HT1080 (cell line): ENCODE measurements at regions not wholly inside any gene's neighbourhood (a gene's known extent, or its start where the extent isn't known, plus 50 kb on each side); places are given as distances from the start of the nearest gene placed in this dataset.

Source experiments
- DNase-seq: peaks from one replicate; pipeline ENCODE4 v3.0.0-alpha.2; 2015; ENCODE audit warnings: low read depth

DNA sequence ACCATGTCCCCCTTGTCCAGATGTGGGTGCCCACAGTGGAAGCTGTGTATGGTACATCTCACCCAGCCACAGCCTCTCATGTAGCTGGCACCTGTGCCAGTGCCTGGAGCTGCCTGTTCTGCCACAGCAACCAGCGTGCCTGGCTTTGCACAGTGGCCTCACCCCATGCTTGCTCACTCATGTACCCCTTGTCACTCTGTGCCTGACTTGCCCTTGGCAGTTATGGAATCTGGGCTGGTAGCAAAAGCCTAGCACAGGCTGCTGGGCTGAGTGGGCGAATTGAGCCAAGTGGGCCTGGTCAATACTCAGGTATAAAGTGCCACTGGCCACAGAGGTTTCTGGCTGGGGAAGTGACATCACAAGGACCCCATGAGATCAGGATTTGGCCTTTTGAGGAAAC is 264.2 kb downstream of the INSC start:
- no peak for DNase-seq

DNA sequence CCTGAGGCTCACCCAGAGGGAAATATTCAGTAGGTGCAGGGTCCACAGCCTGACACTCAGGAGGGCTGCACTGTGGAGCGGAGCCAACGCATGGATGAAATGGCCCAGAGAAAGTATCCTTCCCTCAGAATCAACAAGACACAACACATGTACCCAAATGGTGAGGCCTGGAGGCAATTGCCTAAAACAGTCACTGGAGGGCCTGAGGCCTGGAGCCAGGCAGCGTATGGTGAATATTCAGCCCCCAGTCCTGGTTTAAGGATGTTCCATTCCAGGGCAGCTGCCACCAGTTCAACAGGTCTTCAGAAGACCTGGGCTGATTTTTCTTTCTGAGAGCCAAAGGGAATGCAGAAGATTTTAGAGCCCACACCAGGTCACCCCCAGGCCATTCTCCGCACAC is 264.8 kb downstream of the INSC start:
- no peak for DNase-seq

DNA sequence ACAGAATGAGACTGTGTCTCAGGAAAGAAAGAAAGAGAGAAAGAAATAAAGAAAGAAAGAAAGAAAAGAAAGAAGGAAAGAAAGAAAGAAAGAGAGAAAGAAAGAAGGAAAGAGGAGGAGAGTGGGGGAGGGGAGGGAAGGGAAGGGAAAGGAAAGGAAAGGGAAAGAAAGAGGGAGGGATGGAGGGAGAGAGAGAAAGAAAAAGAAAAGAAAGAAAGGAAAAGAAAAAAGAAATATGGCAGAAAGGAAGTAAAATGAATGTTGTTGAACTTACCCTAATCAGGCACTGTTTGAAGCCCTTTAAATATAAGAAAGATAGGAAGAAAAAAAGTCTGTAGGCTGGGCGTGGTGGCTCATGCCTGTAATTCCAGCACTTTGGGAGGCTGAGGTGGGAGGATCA is 276.1 kb downstream of the INSC start:
- DNase-seq, result no peak

DNA sequence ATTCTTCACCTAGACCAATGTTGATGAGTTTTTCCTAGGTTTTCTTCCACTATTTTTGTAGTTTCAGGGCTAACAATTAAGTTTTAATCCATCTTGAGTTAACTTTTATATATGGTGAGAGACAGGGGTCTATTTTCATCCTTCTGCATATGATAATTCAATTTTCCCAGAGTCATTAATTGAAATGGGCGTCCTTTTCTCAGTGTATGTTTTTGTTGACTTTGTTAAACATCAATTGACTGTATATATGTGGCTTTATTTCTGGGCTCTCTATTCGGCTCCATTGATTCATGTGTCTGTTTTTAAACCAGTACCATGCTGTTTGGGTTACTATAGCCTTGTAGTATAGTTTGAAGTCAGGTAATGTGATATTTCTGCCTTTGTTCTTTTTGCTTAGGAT is 282.1 kb downstream of the INSC start:
- DNase-seq, result no peak

DNA sequence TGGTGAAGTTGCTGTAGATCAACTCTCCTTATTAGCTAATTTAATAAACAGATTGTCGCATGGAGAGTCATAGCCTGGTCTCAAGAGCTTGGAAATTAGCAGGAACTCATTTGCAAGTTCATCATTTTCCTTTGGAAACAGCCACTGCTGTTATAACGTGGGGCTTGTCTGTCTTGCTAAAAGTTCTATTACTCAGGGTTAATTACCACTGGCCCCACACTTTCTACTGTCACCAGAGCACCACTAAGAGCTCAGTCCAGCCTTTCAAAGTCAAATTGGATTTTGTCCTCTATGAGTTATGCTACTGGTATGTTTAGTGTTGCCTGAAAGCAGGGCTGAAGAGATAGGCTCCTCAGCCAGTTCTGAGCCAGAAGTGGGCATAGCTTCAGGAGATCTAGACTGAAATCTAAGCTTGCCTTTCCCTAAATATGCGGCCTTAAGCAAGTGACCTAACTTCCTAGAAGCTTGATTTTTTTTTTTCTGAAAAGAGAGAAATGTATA is 292.2 kb downstream of the INSC start:
- DNase-seq, result no peak

DNA sequence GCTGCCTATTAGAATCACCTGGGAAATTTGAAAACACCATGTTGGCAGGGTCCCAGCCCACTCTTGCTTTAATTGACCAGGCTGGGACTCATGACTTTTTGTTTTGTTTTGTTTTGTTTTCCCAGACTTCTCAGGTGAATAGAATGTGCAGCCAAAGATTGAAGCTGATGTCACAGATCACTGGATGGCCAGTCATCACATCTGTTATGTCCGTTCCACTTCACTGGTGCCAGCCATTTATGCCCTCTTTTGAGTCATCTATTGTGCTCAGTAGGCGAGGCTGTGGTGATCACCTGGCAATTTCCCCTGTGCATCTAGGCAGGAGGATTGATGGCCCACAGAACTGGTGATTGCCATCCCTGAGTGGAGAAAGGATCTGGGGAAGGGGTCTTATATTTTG is 297.3 kb downstream of the INSC start:
- DNase-seq, result peak; percentile 1

DNA sequence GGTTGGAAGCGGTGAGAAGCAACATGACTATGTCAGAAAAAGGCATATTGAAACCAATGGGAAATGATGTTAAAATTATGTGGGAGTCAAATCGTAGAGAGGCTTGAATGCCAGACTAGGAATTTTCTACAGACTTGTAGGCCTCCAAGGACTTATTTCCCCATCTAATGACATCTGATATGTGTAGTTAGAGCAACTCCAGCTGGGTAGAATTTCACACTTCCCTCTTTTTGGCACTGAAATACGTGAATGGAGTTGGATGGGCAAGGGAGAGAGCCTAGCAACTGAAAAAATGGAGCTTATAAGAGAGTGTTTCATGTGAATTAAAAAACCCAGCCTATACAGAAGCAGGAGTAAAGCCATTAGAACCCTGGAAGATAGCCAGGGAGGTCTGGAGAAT is 304.2 kb downstream of the INSC start:
- no peak for DNase-seq

DNA sequence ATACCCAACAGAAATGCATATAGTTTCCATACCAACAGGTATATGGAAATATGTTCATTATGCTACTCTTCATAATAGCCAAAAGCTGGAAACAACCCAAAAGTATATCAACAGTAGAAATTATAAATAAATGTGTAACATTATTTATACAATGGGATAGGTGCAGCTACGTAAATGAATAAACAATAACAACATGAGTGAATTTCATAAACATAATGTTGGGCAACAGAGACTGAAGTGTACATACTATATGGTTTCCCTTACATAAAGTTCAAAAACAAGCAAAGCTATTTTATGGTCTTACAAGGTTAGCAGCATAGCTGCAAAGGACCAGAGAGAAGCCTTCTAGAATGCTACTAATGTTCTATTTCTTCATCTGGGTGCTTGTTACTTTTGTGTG is 305.0 kb downstream of the INSC start:
- no peak for DNase-seq

DNA sequence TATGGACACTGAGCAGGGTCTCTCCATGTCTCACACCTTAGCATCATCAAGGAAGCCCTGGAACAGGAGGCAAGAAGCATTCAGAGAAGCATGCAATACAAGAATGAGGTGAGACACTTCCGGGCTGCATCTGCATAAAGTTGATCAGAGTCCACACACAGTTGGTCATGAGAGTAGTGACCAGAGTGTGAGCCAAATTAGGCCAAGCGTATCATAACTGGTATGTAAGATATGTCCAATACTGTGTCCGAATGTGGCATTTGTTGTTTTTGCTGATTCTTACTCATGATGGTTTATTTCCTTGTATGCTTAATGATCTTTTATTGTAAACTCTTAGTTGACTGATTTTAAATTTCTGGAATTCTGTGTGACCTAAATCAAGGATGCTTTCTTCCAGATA is 315.7 kb downstream of the INSC start:
- no peak for DNase-seq

DNA sequence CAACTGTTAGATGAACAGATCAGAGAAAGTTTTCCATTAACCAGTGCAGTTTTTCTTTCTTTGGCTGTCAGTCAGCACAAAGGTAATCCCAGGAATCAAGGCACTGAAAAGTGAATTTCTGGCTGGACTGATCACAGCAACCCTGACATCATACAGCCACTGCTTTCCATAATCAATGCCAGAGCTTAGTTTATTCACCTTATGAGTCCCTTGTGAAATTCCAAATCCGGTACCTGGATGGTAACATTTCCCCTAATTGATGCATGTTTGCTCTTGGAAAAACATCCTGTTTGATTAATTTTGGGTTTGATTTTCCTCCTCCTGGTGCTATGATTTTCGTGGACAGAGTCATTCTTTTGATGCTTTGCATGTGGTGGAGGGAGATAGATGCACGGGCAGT is 319.8 kb downstream of the INSC start:
- DNase-seq, result no peak

DNA sequence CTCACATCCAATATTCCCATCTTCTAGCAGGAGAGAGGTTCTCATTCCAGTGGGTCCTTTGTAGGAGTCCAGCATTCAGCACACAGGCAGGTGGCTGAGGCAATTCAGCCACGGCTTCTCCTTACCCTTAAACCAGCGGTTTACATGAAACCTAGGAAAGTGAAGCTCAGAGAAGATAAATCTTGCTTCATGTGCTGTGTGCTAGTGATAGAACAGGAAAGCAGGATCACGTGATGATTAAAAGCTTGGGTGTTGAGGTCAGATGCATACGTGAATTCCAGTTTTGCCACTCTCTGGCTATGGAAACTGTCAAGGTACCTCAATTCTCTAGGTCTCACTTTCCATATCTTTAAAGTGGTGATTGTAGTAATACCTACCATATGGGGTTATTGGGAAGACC is 331.6 kb downstream of the INSC start:
- DNase-seq, result no peak

DNA sequence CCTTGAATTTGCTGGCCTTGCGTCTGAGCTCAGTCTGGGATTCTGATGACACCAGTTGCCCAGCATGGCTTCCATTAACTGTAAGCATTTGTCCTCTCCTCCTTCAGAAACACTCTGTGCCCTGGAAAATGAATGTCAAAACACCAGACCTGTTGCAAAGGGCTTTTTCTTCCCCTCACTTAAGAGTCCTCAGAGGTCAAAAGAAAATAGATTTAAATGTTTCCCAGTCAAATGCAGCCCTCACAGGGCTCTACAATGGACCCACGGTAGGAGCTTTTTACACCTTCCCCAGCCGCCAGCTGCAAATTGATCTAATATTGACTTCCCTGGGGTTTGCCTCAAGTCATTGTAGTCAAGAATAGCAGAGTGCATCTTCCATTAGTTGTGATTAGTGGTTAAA is 332.2 kb downstream of the INSC start:
- no peak for DNase-seq

DNA sequence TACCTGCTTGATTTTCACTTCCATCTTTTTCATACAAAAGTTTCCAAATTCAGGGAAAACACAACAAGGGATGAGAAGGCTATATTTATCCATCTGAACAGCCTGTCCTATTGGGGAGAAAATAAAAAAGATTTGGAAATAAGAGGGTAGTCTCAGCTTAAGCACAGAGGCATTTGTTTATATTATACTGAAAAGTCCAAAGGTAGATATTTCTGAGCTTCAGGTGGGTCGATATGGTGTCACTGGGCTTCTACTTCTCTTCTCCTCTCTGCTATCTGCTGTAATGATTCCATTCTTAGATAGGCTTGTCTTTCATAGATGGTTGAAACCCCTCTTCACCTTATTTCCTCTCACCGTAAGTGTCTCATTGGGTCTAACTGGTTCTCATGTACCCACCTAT is 337.0 kb downstream of the INSC start:
- DNase-seq, result no peak

DNA sequence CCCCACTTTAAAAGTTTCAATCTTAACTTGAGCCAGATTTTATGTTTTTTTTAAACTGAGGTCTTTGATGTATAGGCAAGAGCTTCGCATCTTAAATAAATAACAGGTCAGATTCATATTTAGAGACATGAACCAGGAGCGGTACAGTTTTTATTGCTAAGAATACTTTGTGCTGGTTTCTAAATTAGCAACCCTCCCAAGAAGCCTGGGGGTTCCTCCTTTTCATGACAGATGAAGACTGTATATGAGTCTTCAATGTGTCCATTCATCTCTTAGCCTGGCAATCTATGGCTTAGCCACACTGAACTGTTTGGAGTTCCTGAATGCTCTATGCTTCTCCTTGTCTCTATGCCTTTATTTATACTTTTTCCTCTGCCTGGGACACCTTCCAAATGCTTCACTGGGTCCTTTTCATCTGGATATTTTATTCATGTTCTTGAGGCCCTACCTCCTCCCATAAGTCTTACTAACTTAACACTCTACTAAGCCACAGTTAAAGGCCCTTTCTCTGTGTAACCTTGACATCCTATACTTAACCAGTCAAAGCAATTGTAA is 338.6 kb downstream of the INSC start:
- no peak for DNase-seq

DNA sequence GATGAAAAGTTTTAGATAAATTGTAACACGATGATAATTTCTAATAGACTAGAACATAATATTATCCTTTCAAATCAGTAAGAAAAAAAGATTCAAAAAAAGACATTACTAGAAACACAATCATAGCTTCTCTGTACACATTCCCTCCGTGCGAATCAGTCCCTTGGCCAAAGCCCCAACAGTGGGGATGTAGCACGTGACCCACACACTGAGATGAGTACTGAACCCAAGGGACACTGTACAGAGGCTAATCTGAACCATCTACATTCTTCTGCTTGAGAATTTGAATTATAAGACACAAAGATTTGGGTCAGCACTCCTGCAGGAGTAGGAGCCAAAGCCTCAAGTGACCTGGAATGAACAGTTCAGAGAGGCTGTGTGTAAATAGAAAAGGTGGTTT is 353.7 kb downstream of the INSC start:
- DNase-seq, result no peak

DNA sequence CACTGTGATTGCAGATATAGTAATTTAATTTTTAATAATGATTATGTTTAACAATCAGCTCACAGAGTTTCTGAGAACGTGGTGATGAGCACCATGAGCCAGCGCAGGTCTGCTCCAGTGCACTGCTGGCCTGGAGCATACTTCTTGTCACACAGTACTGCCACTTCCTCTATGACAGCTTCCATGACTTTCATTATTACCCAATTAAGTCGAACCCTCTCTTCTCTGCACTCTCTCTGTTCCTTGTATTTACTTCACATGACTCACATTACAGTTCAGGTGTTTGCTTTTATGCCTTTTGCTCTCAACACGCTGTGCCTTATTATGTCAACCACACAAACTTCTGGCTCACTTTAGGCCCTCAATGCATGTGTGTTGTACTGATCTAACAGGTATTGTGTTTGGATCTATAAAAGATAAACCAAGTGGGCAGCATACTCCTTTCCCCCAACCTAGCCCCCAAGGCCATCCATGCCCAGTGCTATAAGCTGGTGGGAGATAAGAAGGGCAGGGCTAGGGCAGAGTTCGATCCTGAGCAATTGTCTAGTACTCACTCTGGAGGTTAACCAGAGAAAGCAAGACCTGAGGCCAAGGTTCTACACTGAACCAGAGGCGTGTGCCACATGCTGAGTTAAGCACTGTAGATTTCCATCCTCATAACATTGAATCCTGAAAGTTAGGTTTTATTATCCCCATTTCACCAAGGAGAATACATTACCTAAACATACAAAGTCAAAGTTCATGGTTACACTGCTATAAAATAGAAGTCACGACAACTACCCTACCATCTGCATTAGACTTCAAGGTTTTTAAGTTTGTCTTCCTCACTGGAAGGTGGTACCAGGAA is 356.5 kb downstream of the INSC start:
- DNase-seq, result no peak

DNA sequence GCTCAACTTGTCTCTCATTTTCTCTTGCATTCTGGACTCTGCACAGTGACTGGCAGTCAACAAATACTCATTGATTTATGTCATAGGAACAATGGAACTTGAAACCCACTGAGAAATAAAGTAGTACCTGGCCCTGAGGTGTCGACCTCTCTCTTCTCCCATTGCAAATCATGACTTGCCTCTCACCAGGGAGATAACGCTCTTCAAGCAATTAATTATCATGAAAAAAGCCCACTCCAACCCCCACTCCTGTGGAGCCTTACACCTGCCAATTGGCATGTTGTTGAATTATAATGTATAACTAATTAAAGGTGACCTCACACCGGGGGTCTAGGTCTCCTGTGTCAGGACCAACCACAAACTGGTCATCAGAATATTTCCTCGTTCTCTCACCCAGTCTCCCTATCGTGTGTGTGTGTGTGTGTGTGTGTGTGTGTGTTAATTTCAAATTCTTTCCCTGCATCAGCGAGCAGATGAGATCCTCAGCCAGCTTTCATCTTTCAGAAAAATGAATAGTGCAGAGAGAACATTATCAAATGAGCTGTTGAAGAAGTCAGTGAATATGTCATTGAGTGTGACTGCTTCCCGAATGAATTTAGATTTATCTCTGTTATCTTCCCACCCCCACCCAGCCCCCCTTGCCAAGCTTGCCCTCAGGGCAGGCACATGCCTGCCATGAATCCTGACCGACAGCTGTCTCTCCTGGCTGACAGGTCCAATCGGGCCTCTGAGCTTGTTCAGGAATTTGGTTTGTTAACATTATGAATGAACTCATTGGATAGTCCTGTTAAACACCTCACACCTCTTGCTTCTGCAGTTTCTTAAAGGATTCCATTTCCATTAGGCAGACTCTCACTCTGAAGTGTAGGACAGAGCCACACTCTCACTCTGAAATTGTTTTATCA is 357.4 kb downstream of the INSC start:
- no peak for DNase-seq

DNA sequence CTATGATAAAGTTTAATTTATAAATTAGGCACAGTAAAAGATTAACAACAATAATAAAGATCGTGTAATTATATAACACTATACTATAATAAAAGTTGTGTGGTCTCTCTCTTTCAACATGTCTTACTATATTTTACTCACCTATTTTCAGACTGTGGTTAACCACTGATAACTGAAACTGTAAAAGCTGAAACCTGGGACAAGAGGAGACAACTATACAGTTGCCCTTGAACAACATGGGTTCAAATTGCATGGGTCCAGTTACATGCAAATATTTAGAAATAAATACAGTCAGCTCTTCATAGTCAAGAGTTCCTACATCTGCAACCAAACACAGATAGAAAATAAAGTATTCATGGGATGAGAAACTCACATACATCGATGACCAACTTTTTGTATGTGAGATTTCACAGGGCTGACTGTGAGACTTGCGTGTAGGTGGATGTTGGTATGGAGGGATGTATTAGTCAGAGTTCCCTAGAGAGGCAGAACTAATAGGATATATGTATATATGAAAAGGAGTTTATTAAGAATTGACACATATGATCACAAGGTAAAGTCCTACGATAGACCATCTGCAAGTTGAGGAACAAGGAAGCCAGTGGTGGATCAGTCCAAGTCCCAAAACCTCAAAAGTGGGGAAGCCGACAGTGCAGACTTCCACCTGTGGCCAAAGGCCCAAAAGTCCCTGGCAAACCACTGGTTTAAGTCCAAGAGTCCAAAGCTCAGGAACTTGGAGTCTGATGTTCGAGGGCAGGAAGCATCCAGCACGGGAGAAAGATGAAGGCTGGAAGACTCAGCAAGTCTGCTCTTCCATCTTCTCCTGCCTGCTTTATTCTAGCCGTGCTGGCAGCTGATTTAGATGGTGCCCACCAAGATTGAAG is 359.5 kb downstream of the INSC start:
- DNase-seq, result no peak

DNA sequence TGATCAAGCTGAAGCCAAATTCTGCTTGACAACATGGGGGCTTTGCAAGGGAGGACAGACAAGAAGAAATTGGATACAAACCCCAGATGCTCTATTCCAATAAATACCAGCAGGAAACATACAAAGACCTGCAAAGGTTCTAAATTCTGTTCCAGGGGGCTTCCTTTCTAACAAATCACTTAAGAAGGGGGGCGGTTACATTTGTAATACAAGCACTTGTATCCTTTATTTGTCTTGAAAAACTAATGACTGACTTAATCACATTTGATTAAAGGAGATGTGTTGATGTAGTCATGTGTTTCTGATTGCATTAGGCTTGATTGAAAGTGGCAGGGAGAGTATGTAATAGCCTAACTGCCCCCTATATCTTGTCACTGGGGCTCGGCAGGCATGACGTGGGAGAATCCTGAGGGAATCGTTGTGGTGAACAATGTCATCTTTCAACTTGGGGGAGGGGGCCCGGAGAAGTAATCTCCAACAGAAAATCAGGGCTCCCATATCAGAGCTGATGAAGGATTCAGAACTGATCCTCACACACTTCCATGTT is 361.7 kb downstream of the INSC start:
- no peak for DNase-seq

DNA sequence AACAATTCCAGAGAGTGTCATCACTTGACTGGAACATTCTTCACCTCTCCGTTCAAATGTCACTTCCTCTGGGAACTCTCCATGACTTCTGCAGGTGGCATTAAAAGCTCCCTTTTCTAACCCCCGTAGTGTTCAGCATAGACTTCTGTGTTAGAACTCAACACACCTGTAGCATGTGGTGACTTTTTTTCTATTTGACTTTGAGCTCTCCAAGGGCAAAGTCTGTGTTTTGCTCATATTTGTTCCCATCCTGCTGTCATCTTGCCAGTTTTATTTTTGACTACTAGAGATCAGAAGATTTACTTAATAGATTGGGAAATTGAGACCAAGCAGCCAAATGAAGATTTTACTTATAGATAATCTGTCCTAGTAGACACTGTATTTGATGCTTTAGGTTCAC is 367.1 kb downstream of the INSC start:
- DNase-seq, result no peak

DNA sequence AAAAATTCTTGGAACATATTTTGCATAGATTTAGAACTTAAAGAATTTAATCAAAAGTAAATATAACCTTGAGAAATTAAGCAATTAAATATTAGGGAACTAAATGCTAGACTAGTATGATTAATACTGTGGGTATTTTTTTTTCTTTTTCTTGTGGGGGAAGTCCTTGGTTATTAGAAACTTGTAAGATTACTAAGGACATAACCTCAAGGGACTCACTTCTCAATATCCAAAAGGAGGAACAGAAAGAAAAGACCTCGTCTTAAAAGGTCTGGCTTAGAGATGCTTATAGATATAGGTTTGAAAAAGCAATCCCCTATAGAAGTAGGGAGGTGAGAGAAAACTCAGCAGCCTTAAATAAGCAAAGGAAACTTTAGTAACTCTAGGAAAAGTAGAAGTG is 368.5 kb downstream of the INSC start:
- no peak for DNase-seq
